ENCODE measurements at regions not wholly inside any gene's neighbourhood (a gene's known extent, or its start where the extent isn't known, plus 50 kb on each side); places are given as distances from the start of the nearest gene placed in this dataset.

GRCh38 chr15:46556559-46557379, 921.9 kb downstream of the SQOR start:
- TF ChIP-seq CTCF (IDR thresholded peaks at IDR 0.05; ENCODE audit: low read depth, low read length, poor library complexity, severe bottlenecking): no peak
- TF ChIP-seq EZH2phosphoT487 (IDR thresholded peaks at IDR 0.05; ENCODE audit: borderline replicate concordance, low read length): no peak
